Activated CD4-positive, alpha-beta T cell treated with anti-CD3 and anti-CD28 coated beads, Interleukin-10, Interleukin-2, amounts not matched to agents 100 ng/mL and 50 ng/mL, durations not matched to agents 16 hours and 8 hours (primary cell): ENCODE measurements at regions not wholly inside any gene's neighbourhood (a gene's known extent, or its start where the extent isn't known, plus 50 kb on each side); places are given as distances from the start of the nearest gene placed in this dataset.
"Not testable (repeated sequence)": the region's sequence is repeated elsewhere in the genome, so short reads cannot be mapped to it uniquely, and the experiment has no call there.

Source experiments
- DNase-seq: peaks from one replicate; pipeline ENCODE4 v3.0.0-alpha.2; 2020

DNA sequence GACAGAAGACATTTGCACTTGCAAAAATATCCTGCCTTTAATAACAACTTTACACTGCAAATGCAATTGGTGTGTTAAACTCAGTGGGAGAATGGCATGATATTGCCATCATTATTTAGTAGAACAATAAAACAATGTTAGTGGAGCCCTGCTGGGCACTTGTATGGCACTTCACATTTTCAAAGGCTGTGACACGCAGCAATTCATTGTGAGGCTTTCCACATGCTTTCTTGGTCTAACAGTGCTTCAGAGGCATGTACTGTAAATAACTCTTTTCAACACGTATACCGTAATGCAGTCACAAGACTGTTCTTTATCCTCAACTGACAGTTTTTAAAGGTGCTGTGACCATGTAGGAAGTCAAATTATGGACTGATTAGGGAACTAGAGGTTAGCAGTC lies 155.5 kb upstream of the EPB41L4A start:
- no peak for DNase-seq

DNA sequence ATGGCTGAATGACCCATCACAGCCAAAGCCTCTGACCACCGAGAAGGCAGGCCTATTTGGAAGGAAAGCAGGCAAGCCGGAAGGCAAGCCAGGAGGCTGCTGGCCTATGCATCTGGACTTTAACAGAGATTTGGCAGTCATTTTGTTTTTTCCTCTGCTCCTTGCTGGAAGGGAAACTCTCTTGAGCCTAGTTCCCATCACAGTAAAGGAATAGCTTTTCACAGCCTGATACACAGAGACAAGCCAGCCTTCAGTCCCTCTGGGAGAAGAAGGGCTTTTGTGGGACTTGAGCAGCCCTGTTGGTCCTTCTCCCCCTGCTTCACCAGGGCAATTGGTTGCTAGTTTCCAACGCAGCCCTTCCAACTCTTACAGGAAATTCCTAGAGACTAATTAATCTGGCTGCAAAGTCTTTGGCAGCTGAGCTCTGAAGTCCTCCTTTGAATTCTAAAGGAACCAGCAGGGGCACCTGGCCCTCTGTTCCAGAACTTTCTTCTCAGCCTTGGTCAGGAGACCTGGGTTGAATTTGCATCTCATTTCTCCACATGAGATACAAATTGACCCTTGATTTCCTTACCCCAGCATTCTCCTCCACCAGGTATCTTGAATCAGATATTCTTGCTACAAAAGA lies 157.3 kb upstream of the EPB41L4A start:
- no peak for DNase-seq

DNA sequence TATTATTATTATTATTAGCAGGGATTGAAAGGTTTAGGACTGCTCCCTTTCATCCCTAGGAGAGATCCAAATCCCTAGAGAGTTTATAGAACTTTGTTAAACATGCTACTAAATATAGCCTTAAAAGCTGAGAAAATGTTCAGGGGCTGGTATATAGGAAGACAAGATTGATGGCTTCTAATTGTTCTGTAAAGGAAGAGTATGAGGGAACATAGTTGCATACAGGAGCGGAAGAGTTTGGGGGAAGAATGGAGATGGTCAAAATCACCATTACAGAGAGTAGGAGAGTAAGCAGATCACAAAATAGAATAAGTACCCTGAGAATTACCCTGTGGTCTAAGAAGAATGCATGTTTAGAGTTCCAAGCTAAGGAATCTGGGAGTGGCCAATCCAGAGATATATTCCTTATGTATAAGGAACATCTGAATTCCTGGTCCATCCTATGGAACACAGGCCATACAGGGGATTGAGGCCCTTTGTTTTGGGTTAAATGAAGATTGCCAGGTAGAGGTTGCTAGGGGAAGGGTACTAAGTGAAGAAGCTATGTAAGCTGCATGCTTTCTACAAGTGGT lies 158.0 kb upstream of the APC start:
- no peak for DNase-seq

DNA sequence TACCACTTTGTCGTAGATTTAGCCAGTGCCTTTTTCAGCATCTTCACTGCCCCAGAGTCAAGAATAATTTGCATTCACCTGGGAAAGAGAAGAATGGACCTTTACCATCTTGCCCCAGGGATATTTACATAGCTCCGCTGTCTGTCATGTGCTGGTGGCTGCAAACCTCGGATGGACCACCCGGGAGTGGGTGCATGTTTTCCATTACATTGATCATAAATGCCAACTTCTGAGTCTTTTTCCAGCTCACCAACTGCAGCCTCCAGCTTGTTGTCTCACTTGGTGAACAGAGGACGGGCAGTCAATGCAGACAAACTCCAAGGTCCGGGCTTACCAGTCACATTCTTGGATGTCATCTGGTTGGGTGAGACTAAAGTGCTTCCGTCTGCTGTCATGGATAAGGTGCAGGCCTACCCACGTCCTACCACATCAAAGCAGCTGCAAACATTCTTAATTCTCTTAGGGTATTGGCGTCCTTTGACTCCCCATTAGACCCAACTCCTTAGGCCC lies 155.8 kb upstream of the APC start:
- no peak for DNase-seq

DNA sequence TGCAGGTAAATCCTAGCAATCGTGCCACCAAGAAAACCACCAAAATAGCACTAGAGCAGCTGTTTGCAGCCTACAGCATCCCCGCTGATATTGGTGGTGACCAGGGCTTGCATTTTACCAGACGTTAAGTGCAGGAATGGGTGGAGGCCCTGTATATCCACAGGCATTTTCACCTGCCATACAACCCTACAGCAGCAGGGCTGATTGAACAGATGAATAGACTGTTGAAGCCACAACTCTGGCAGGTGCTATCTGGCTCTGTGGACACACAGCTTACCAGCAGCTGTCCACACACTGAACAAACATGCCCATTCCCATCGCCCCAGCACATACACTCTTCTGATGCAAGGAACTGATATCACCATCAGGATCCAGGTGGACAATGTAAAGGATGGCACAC lies 154.5 kb upstream of the APC start:
- no peak for DNase-seq

DNA sequence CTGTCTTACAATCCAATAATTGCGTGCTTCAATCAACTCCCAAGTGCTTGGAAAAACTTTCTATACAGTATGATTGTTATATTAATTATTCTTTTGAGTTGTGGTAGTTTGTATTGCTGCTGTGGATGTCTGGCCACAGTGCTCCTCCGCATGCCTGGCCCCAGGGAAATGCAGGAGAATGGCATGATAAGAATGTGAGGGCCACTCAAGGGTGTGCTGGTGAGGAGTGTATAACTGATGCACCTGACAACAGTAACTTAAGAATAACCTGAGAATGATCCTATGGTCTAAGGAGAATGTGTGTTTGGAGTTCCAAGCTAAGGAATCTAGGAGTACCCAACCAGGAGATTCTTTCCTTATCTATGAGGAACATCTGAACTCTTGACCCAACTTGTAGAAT lies 152.9 kb upstream of the APC start:
- DNase-seq: no peak

DNA sequence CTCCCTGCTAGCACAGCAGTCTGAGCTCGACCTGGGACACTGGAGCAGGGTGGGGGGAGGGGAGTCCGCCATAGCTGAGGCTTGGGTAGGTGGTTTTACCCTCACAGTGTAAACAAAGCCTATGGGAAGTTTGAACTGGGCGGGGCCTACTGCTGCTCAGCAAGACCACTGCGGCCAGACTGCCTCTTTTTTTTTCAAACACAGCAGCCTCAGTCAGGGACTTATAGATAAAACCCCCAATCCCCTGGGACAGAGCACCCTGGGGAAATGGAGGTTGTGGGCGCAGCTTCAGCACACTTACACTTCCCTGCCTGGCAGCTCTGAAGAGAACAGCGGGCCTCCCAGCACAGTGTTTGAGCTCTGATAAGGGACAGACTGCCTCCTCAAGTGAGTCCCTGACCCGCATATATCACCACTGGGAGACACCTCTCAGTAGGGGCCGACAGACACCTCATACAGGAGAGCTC lies 151.1 kb upstream of the APC start:
- no peak for DNase-seq

DNA sequence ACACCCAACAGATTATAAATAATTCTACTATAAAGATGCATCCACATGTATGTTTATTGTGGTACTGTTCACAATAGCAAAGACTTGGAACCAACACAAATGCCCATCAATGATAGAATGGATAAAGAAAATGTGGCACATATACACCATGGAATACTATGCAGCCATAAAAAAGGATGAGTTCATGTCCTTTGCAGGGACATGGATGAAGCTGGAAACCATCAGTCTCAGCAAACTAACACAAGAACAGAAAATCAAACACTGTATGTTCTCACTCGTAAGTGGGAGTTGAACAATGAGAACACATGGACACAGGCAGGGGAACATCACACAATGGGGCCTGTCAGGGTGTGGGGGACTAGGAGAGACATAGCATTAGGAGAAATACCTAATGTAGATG lies 146.8 kb upstream of the APC start:
- not testable (repeated sequence) for DNase-seq

DNA sequence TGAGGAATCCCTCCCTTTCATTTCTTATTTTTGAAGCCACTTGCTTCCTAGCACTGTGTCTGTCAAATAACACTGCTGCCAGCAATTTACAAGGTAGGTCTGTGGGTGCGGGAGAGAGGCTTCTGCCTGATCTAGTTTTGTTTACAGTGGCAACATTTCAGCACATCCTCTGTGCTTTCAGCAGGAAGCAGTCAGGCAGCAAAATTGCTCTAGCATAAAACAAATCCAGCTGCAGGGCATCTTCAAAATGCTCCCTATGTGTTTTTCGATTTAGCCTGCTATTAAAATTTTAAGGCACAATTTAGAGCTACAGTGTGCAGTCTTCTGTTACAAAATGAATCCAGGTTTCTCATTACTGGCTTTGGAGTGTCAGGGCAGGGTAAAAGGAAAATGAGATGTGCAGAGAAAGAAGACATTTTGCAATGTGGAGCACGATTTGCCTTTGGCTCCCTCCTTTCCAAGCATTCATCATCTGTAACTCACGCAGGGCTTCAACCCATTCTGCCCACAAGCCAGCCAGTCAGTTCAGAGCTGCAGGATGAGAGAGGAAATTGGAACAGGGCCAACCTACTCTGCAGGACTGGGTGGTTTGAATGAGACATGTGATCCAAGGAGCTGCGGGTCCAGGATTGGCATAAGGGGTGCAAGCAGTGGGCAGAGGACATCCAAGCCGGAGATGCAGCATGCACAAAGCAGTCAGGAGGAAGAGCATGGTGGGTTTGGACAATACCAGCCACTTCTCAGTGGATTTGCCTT lies 143.4 kb upstream of the APC start:
- DNase-seq: no peak

DNA sequence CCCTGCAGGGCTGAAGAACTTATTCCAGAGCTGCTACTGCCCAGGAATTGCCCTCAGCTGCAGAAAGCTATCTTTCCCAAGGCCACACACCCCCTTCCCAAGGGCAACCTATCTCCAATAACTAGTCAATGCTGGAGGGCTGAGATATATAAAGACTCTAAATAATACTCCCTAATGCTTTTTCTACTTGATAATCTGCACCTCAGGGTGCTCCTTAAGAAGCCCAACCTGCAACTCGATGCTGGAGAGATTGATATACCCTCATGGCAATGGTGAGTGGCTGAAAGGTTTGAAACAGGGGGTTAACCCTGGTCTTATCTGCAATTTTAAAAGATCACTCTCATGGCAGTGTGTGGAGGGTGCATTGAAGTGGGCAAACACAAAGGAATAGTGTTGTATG lies 142.7 kb upstream of the APC start:
- DNase-seq: no peak

DNA sequence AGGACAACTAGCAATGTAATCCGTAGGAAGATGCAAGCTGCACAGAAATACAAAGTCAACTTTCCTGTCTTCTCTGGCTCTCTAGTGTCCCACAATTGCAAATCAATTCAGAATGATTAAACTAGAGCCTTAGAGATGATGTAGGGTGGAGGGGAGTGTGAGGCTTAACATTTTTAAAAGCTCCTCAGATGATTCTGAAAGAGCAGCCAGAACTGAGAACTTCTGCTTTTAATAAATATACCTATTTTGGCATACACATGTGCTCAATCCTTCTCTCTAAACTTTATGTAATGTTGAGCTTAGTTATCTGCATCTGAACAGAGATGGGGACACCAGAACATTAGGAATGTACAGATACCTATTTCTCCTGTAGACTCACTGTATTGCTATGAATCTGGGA lies 139.9 kb upstream of the APC start:
- no peak for DNase-seq

DNA sequence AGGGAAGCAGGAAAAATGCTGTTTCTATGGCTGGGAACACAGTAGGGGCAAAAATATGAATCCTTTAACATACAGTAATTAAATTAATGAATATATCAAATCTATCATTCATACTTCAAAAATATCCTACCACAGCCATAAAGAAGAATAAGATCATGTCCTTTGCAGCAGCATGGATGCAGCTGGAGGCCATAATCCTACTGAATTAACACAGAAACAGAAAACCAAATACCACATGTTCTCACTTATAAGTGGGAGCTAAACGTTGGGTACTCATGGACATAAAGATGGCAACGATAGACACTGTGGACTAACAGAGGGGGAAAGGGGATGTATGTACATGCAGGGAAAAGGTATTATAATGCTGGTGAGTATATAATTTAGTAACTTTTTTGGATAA lies 137.2 kb upstream of the APC start:
- DNase-seq: not testable (repeated sequence)

DNA sequence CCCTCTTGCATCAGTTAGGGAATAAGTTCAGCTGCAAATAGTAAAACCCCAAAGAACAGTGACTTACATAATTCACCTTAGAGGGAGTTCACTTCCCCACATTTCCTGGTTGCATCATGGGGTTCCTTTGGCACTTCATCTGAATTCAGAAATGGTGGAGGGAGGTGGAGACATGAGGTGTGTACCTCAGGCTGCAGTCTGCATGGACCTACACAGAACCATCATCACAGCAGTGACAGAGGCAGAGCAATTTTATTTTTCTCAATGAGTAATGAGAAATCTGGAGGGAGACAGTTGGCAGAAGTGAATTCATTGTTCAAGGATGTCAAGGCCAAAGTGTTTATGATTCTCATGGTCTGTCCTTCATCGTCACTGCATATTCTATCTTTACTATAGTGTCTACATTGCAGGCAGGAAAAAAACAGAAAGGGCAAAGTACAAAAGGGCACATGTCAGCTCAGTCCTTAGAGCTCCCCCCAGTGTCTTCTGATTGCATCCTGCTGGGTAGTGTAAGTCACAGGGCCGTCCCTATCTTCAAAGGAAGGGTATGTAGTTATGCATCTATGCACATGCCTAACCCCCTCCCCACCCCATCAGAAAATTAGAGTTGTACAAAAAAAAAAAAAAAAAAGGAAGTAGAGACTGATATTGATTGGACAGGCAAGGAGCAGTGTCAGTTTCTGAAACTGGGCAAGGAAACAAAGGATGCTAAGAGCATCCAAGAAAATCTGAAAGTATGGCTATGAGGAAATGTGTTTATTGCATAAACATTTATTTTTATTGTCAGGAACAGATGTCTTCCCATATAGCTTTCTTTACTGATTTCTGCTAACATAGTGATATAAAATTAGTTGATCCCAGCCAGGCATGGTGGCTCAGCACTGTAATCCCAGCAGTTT lies 132.7 kb upstream of the APC start:
- DNase-seq: peak; percentile 13

DNA sequence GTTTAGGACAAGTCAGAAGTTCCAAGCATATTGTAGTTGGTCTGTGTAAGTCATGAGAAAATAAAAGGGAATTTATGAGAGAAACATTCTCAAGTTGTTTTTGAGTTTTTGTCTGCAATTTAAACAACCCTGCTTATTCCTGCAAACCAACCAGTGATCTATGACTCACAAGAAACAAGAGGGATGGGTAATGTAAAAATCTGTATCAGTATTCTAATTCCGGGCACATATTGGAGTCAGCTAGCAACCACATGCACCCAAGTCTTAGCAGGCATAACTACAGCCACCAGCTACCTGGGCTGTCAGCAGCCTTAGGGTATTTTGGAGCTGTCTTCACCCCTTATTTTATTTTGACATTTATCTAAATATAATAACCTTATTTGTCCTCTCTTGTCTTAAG lies 128.7 kb upstream of the APC start:
- no peak for DNase-seq

DNA sequence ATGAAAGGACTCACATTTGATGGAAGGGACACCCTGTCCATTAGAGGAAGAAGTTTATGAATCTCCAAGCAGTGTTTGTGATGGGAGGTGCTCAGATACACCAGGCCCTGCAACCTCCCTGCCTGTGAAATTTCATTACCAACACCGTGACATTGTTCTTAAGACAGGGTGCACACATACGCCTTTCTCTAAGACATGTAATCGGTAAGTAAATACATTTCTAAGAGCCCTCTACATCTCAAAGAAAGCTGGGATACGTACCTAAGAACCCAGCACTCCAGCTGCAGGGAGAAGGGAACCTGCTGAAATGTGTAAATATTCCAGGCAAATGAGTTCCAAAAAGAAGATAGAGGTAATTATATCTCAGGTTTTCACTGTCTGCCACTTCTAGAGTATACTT lies 125.0 kb upstream of the APC start:
- no peak for DNase-seq

DNA sequence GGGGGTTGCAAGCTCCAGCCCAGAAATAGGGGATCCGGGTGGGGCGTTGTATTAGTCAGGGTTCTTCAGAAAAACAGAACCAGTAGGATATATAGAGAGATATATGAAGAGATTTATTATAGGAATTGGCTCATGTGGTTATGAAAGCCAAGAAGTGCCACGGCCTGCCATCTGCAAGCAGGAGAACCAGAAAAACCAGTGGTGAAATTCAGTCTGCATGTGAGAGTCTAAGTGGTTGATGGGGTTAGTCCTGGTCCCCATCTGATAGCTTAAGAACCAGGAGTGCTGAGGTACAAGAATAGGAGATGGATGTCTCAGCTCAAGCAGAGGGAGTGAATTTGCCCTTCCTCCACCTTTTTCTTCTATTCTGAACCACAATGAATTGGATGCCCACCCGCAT lies 123.4 kb upstream of the APC start:
- no peak for DNase-seq

DNA sequence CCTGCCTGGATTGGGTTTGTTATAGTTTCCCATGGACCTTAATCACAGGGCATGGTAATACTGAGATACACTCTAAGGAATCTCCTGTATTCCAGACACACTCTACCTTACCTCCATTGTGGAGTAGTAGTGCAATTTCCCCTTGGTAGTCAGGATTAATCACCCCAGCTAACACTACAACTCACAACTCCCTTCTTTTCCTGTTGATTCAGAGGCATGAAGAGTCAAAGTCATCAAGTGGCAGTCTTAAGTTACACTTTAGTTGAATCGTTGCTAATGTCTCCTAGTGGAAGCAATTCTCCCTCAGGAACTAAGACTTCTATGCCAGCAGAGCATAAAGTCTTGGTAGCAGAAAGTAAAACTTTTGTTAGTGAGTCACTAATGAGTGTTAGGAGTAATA lies 122.7 kb upstream of the APC start:
- no peak for DNase-seq

DNA sequence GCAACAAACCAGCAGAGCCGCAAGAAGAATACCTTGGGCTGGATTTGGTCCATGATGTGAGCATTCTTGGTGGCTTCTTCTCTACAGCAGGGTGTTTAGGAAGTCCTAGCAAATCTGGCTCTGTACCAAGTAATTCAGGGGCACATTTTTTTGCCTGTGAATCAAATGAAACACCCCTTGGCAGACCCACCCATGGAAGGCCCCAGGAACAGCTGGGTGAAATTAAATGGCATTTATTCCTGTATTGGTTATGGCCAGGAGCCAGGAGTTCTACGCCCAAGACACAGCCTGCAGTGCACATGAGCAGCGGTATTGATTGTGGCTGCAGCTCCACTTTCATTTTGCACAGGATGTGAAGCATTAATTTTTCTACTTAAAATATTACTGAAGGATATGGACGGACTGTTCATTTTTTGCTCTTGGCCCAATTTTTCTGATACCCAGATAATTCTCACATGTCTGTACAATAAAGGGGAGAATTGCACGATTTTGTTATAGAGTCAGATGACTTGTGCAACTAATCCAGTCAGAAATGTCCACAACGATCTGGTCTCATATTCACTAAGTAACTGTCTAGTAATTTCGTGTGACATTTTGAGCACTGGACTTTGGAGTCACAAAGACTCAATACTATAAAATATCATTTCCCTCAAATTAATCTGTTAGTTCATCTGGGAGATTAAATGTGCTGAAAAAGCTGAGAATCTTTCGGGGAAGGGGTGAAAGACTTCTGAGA lies 120.7 kb upstream of the APC start:
- no peak for DNase-seq

DNA sequence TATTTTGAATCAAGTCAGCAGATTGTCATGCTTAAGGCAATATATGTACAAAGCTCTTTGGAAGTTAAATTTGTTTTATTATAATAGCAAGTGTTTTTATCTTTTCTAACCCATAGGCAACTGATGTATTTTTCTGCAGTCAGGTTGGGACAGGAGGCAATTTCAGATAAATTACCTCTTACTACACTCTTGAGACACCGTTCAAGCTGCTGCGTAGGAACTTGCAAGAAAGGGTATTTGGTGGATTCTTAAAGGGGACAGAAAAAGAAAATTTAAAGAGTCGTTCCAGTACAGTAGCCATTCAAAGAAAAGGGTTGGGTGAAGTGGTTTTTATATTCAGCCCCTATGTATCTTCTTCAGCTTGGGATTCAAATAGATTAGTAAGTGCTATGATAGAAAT lies 112.4 kb upstream of the APC start:
- no peak for DNase-seq

DNA sequence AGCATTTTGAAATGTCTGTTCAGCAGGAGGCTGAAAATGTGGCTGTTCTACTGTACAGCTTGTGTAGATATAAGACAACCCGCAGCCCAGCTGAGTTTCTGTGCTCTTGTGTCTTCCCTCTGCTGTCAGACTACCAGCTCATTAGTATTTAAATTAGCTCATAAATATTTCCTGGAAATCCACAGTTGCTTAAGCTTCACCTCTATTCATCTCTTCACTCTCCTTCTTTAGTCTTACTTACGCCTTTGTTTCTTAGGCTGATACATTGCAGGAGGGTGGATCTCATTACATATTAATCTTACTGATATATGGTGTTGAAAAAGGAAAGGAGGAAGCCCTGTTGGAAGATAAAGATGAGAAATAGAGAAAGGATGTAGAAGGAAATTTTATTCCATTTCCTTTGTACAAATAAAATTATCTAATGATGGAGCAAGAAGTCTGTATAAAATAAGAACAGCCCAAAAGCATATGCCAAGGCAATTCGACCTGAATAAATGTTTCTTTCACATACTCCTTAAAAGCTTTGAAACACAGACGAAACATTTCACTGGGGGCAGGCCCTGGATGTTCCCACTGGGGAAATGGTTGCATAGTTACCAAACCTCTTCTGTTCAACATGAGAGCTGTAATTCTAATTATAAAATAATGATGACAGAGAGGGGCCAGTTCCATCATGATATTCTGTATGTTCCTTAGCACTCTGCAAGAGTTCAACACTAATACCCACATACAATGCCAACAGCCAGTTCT lies 111.8 kb upstream of the APC start:
- DNase-seq: no peak

DNA sequence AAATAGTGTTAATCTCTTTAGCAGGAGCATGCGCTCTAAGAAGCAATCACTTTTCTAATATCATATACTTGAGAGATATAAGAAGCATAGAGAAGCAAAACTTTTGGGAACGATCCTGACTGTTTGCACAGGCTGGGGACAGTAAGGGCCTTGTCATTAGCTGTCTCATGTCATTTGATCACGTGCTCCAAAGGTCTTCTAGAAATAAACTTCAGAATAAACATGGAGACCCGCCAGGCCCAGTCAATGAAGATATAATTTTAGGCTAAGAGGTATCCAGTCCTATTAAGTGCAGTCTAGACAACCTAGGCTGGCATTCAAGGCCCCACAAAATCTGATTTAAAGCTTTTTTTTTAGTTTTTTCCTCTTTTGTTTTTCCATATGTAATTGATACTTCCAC lies 111.0 kb upstream of the APC start:
- DNase-seq: no peak
